GM06990 (cell line): ENCODE measurements at regions not wholly inside any gene's neighbourhood (a gene's known extent, or its start where the extent isn't known, plus 50 kb on each side); places are given as distances from the start of the nearest gene placed in this dataset.

ENCODE experiments used
- DNase-seq: peaks from one replicate; pipeline ENCODE4 v3.0.0-alpha.2; 2011; ENCODE audit not compliant: insufficient read length; ENCODE audit errors: extremely low read depth
- H3K27me3 ChIP-seq: replicated peaks from 2 replicates; pipeline ENCODE4 v1.6.0; 2011; ENCODE audit warnings: low read length; ENCODE audit not compliant: control insufficient read depth, insufficient read depth
- H3K36me3 ChIP-seq: 2 replicates; pipeline ENCODE4 v1.5.1; 2011; ENCODE audit warnings: low read length; ENCODE audit not compliant: control insufficient read depth, insufficient read depth
- H3K4me3 ChIP-seq: replicated peaks from 2 replicates; pipeline ENCODE4 v1.5.1; 2011; ENCODE audit warnings: low read depth, mild to moderate bottlenecking, control low read depth, low read length
- TF ChIP-seq, protein P1 (sequence below): IDR thresholded peaks from 2 replicates; pipeline ENCODE4 v1.5.1; 2011; ENCODE audit warnings: low read length, control low read depth, mild to moderate bottlenecking, inconsistent platforms; ENCODE audit not compliant: insufficient read depth, poor library complexity, severe bottlenecking

DNA sequence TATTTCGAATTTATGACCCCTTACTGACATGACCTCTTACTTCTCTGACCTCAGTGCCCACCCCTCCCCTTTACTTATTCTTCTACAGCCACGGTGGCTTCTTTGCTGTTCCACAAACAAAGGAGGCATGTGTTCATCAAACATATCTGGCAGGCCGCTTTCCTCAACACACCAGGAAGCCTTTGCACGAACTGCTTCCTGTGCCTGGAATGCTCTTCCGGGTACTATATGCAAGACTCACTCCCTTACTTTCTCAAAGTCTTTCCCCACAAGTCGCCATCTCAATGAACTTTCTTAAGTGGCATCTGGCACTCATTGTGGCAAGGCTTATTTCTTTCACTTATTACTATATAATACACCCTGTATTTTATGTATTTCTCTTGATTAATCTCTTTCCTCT lies 351.5 kb upstream of the DDX53 start:
- DNase-seq, result no peak
- no peaks in the 10 kb centered on the region for H3K36me3 ChIP-seq
- TF ChIP-seq, protein P1, sequence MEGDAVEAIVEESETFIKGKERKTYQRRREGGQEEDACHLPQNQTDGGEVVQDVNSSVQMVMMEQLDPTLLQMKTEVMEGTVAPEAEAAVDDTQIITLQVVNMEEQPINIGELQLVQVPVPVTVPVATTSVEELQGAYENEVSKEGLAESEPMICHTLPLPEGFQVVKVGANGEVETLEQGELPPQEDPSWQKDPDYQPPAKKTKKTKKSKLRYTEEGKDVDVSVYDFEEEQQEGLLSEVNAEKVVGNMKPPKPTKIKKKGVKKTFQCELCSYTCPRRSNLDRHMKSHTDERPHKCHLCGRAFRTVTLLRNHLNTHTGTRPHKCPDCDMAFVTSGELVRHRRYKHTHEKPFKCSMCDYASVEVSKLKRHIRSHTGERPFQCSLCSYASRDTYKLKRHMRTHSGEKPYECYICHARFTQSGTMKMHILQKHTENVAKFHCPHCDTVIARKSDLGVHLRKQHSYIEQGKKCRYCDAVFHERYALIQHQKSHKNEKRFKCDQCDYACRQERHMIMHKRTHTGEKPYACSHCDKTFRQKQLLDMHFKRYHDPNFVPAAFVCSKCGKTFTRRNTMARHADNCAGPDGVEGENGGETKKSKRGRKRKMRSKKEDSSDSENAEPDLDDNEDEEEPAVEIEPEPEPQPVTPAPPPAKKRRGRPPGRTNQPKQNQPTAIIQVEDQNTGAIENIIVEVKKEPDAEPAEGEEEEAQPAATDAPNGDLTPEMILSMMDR, result no peak
- H3K27me3 ChIP-seq, result no peaks in the 10 kb centered on the region
- no peak overlapping the region for H3K4me3 ChIP-seq

DNA sequence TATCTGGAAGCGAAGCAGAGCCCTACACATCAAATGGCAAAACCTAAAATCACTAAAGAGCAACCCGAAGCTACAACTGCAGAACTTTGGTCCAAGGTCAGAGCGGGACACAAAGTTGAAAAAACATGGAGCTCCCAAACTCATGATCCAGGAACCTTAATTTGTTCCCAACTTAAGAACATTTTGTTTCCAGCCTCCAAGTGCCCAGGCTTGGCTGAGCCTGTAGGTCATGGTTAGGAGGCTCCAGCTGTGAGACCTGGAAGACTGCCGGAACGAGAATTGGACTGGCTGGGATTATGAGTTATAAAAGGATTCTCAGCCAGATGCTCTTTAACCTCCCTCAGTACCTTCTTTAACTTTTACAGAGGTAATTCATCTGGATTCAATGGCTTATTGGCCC lies 349.1 kb upstream of the DDX53 start:
- Histone ChIP-seq H3K4me3 (no peak overlapping the region), H3K27me3 (no peaks in the 10 kb centered on the region), H3K36me3 (no peaks in the 10 kb centered on the region)
- no peak for DNase-seq
- TF ChIP-seq, protein P1, result no peak

DNA sequence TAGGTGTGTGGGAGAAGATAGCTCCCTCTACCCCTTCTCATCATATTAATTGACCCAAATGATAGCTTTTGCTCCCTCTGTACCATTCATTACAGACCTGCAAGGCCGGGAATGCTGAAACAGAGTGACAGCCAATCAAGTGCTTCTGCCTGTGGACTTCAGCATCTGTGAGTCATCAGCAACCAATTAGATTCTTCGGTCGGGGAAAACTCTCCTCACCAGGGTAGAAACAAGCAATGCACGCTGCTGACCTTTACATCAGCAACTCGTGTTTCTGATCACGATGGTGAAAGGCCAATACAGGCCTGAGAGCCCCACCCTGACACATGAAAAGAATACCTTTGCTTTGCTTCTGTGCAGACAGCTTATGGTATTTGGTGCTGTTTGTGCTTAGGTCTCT lies 347.2 kb upstream of the DDX53 start:
- TF ChIP-seq, protein P1, result no peak
- no peak overlapping the region for H3K4me3 ChIP-seq
- H3K36me3 ChIP-seq, result no peaks in the 10 kb centered on the region
- H3K27me3 ChIP-seq, result no peaks in the 10 kb centered on the region
- no peak for DNase-seq

DNA sequence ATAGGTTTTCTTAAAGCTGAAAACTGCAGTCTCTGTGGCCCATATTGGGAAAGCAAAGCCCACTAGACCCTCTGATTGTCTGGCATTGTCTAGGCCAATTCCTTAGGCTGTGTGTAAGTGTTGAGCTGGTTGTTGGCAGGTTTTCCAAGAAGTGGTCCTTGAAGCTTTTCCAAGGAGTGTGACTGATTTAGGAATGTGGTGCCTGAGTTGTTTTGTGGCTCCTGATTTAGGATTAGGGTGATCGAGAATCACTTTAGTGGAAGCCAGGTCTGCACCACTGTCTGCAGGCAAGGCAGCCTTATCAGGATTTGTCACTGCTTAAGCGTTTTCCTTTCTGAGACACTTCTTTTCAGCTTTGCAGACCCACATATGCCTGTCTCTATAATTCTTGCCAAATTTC lies 339.0 kb upstream of the DDX53 start:
- Histone ChIP-seq H3K27me3 (no peaks in the 10 kb centered on the region), H3K36me3 (no peaks in the 10 kb centered on the region), H3K4me3 (no peak overlapping the region)
- TF ChIP-seq, protein P1, result no peak
- no peak for DNase-seq

DNA sequence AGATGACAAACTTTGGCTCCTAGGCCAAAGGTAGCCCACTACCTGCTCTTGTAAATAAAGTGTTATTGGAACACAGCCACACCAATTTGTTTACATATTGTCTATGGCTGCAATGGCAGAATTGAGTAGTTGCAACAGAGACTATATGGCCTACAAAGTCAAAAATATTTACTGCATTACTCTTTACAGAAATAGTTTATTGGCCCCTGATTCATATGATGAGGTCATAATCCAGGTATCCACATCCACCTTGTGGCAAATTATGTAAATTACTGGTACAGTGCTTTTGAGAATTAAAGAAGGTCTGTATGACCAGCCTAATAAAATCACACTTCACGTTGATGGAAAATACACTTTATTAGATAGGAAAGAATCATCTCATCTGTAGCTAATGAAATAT lies 337.0 kb upstream of the DDX53 start:
- TF ChIP-seq, protein P1, result no peak
- H3K27me3 ChIP-seq, result no peaks in the 10 kb centered on the region
- DNase-seq, result no peak

DNA sequence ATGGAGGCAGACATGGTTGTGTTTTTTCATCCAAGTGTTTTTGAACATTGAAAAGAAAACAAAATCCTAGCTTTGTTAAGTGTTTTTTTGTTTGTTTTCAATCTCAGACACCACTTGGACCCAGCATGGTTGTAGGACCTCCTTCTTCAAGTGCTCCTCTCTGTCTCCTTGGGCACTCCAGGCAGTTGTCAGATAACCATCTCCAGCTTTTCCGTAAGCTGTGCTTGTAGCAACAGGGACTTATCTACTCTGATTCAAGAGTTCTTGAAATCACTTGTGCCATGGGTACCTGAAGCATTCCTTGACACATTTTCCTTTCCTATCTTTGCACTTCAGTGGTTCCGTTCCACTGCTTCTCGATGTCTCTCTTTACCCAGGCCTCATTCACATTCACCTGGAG lies 334.9 kb upstream of the DDX53 start:
- DNase-seq, result no peak
- H3K4me3 ChIP-seq, result no peak overlapping the region
- TF ChIP-seq, protein P1, result no peak
- no peaks in the 10 kb centered on the region for H3K27me3 ChIP-seq
- H3K36me3 ChIP-seq, result no peaks in the 10 kb centered on the region

More for the DNA sequence above, 337.0 kb upstream of the DDX53 start:
- Histone ChIP-seq H3K36me3 (no peaks in the 10 kb centered on the region), H3K4me3 (no peak overlapping the region)
